WTC11 (cell line): ENCODE measurements at regions not wholly inside any gene's neighbourhood (a gene's known extent, or its start where the extent isn't known, plus 50 kb on each side); places are given as distances from the start of the nearest gene placed in this dataset.

Experiments
- ATAC-seq: fragments of 200-7000 bp; cut with Tn5 transposase; 2 replicates; pipeline ENCODE4 v1.10.0; 2021; ENCODE audit warnings: mild to moderate bottlenecking, moderate library complexity
- CTCF ChIA-PET: fragments of 300-600 bp; sonication (Branson Sonifier 250); formaldehyde crosslinking; loops from one replicate; lab custom pipeline; 2021; ENCODE audit warnings: antibody characterized with exemption; lab: Charles Lee
- POLR2A ChIA-PET: fragments of 350-600 bp; sonication (Branson Sonifier 250); formaldehyde crosslinking; loops from one replicate; lab custom pipeline; 2021; ENCODE audit warnings: antibody characterized with exemption; lab: Charles Lee
- DNase-seq: peaks from one replicate; pipeline ENCODE4 v3.0.0; 2021; ENCODE audit warnings: low spot score
- H3K27ac Mint-ChIP-seq: 2 replicates; pipeline ENCODE4 v1.8.0; 2021; ENCODE audit warnings: mixed read lengths
- H3K27me3 Mint-ChIP-seq: 2 replicates; pipeline ENCODE4 v1.8.0; 2021; ENCODE audit warnings: low read depth, mild to moderate bottlenecking, moderate library complexity, mixed read lengths
- H3K36me3 Mint-ChIP-seq: 2 replicates; pipeline ENCODE4 v1.8.0; 2021; ENCODE audit warnings: mixed read lengths
- H3K4me1 Mint-ChIP-seq: 2 replicates; pipeline ENCODE4 v1.8.0; 2022; ENCODE audit warnings: mixed read lengths
- H3K4me3 Mint-ChIP-seq: 2 replicates; pipeline ENCODE4 v1.8.0; 2021; ENCODE audit warnings: mild to moderate bottlenecking, moderate library complexity, mixed read lengths
- H3K9me3 Mint-ChIP-seq: 2 replicates; pipeline ENCODE4 v1.8.0; 2021; ENCODE audit warnings: mixed read lengths
- ESRRA ChIP-seq: sonication (generic); formaldehyde crosslinking; IDR thresholded peaks from 2 replicates; pipeline ENCODE4 v1.8.1; 2022; ENCODE audit warnings: mild to moderate bottlenecking, missing genetic modification reagents, borderline replicate concordance
- ETV6 ChIP-seq: sonication (generic); formaldehyde crosslinking; IDR thresholded peaks from 2 replicates; pipeline ENCODE4 v1.8.1; 2022; ENCODE audit warnings: mild to moderate bottlenecking, missing genetic modification reagents
- GABPB1 ChIP-seq: sonication (generic); formaldehyde crosslinking; IDR thresholded peaks from 2 replicates; pipeline ENCODE4 v1.8.1; 2023; ENCODE audit warnings: mild to moderate bottlenecking, missing genetic modification reagents
- JAZF1 ChIP-seq: fragments of 250-450 bp; sonication (Bioruptor Pico); IDR thresholded peaks from 2 replicates; pipeline ENCODE4 v1.9.0; 2021; ENCODE audit warnings: moderate library complexity, mild to moderate bottlenecking, inconsistent platforms
- NFATC4 ChIP-seq: fragments of 250-450 bp; sonication (Bioruptor Pico); IDR thresholded peaks from 2 replicates; pipeline ENCODE4 v1.9.0; 2021; ENCODE audit warnings: mild to moderate bottlenecking
- NFE2L1 ChIP-seq: sonication (generic); formaldehyde crosslinking; IDR thresholded peaks from 2 replicates; pipeline ENCODE4 v1.8.1; 2023; ENCODE audit warnings: missing genetic modification reagents
- NR2C2 ChIP-seq: sonication (generic); formaldehyde crosslinking; IDR thresholded peaks from 2 replicates; pipeline ENCODE4 v1.8.0; 2022; ENCODE audit warnings: mild to moderate bottlenecking, missing genetic modification reagents
- NR3C1 ChIP-seq: sonication (generic); formaldehyde crosslinking; conservative IDR thresholded peaks from 2 replicates; pipeline ENCODE4 v1.8.1; 2023; ENCODE audit warnings: low read depth, mild to moderate bottlenecking, missing genetic modification reagents
- PRRX2 ChIP-seq: fragments of 250-450 bp; sonication (Bioruptor Pico); IDR thresholded peaks from 2 replicates; pipeline ENCODE4 v1.8.0; 2021; ENCODE audit warnings: mild to moderate bottlenecking
- RELA ChIP-seq: sonication (generic); formaldehyde crosslinking; IDR thresholded peaks from 2 replicates; pipeline ENCODE4 v1.8.1; 2022; ENCODE audit warnings: missing genetic modification reagents, mild to moderate bottlenecking, borderline replicate concordance
- SP1 ChIP-seq: sonication (generic); formaldehyde crosslinking; conservative IDR thresholded peaks from 2 replicates; pipeline ENCODE4 v1.8.1; 2022; ENCODE audit warnings: missing genetic modification reagents
- TEAD1 ChIP-seq: sonication (generic); formaldehyde crosslinking; IDR thresholded peaks from 2 replicates; pipeline ENCODE4 v1.8.0; 2022; ENCODE audit warnings: mild to moderate bottlenecking, missing genetic modification reagents
- ZNF263 ChIP-seq: sonication (generic); formaldehyde crosslinking; IDR thresholded peaks from 2 replicates; pipeline ENCODE4 v1.8.1; 2022; ENCODE audit warnings: low read depth, mild to moderate bottlenecking, moderate library complexity, missing genetic modification reagents
- ZNF416 ChIP-seq: fragments of 250-450 bp; sonication (Bioruptor Pico); IDR thresholded peaks from 2 replicates; pipeline ENCODE4 v1.9.0; 2021; ENCODE audit warnings: mild to moderate bottlenecking, inconsistent platforms
- TF ChIP-seq, protein P1 (sequence below): sonication (generic); formaldehyde crosslinking; IDR thresholded peaks from 2 replicates; pipeline ENCODE4 v1.8.1; 2023; ENCODE audit warnings: mild to moderate bottlenecking, missing genetic modification reagents, borderline replicate concordance
- TF ChIP-seq, protein P2 (sequence below): sonication (generic); formaldehyde crosslinking; conservative IDR thresholded peaks from 2 replicates; pipeline ENCODE4 v1.8.1; 2022; ENCODE audit warnings: mild to moderate bottlenecking, missing genetic modification reagents
- TF ChIP-seq, protein P3 (sequence below): fragments of 200-600 bp; IDR thresholded peaks from 2 replicates; pipeline ENCODE4 v1.8.0; 2022; ENCODE audit warnings: antibody characterized with exemption
- TF ChIP-seq, protein P4 (sequence below): fragments of 250-450 bp; sonication (Bioruptor Pico); IDR thresholded peaks from 2 replicates; pipeline ENCODE4 v1.9.0; 2021; ENCODE audit warnings: mild to moderate bottlenecking
- TF ChIP-seq, protein P5 (sequence below): sonication (generic); formaldehyde crosslinking; IDR thresholded peaks from 2 replicates; pipeline ENCODE4 v1.8.1; 2022; ENCODE audit warnings: missing genetic modification reagents, borderline replicate concordance
- TF ChIP-seq, protein P6 (sequence below): sonication (generic); formaldehyde crosslinking; IDR thresholded peaks from 2 replicates; pipeline ENCODE4 v1.8.1; 2022; ENCODE audit warnings: mild to moderate bottlenecking, moderate library complexity, missing genetic modification reagents

DNA sequence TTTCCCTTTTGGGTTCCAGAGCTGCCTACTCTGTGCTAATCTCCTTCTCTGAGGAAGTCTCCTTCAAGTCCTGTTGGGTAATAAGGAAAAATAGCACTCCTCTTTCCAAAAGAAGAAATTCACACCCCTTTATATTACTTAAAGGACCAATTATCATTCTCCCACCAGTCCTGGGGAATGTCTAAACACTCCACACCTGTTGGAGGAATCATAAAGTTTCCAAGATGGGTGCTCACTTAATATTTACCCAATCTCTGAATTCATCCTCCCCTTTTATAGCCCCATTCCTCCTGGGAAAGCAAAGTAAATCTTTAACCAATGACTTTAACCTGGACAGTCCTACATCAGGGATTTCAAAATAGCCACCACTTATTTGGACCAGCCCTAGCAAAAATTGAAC, 873.1 kb downstream of the KCNT2 start (continued):
- TF ChIP-seq, protein P1, sequence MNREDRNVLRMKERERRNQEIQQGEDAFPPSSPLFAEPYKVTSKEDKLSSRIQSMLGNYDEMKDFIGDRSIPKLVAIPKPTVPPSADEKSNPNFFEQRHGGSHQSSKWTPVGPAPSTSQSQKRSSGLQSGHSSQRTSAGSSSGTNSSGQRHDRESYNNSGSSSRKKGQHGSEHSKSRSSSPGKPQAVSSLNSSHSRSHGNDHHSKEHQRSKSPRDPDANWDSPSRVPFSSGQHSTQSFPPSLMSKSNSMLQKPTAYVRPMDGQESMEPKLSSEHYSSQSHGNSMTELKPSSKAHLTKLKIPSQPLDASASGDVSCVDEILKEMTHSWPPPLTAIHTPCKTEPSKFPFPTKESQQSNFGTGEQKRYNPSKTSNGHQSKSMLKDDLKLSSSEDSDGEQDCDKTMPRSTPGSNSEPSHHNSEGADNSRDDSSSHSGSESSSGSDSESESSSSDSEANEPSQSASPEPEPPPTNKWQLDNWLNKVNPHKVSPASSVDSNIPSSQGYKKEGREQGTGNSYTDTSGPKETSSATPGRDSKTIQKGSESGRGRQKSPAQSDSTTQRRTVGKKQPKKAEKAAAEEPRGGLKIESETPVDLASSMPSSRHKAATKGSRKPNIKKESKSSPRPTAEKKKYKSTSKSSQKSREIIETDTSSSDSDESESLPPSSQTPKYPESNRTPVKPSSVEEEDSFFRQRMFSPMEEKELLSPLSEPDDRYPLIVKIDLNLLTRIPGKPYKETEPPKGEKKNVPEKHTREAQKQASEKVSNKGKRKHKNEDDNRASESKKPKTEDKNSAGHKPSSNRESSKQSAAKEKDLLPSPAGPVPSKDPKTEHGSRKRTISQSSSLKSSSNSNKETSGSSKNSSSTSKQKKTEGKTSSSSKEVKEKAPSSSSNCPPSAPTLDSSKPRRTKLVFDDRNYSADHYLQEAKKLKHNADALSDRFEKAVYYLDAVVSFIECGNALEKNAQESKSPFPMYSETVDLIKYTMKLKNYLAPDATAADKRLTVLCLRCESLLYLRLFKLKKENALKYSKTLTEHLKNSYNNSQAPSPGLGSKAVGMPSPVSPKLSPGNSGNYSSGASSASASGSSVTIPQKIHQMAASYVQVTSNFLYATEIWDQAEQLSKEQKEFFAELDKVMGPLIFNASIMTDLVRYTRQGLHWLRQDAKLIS (CRISPR knock-in tag), result no peak
- TF ChIP-seq, protein P2, sequence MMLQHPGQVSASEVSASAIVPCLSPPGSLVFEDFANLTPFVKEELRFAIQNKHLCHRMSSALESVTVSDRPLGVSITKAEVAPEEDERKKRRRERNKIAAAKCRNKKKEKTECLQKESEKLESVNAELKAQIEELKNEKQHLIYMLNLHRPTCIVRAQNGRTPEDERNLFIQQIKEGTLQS (CRISPR knock-in tag), result no peak

DNA sequence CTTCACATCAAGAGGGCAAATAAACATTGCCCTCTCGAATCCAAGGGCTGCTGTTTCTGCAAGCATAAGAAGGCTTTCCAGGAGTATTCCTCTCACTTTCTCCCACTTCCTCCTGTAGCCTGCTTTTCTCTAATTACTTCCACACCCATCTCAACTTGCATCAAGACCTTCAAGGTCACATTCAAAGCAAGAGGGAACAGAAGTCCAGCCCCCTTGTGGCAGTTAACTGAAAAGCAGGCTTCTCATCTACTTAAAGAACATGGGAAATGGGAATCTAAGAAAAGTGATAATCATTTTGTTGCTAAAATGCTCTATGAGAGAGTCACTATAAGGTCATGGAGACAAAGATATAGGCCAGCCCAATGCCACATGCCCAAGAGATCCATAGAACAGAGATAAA, 874.4 kb downstream of the KCNT2 start:
- no peak overlapping the region for H3K27ac Mint-ChIP-seq
- peaks cover 38% of the 10 kb centered on the region for H3K9me3 Mint-ChIP-seq
- no peak for TF ChIP-seq NR3C1 (CRISPR knock-in tag)
- TF ChIP-seq GABPB1 (CRISPR knock-in tag), result no peak
- TF ChIP-seq, protein P3, sequence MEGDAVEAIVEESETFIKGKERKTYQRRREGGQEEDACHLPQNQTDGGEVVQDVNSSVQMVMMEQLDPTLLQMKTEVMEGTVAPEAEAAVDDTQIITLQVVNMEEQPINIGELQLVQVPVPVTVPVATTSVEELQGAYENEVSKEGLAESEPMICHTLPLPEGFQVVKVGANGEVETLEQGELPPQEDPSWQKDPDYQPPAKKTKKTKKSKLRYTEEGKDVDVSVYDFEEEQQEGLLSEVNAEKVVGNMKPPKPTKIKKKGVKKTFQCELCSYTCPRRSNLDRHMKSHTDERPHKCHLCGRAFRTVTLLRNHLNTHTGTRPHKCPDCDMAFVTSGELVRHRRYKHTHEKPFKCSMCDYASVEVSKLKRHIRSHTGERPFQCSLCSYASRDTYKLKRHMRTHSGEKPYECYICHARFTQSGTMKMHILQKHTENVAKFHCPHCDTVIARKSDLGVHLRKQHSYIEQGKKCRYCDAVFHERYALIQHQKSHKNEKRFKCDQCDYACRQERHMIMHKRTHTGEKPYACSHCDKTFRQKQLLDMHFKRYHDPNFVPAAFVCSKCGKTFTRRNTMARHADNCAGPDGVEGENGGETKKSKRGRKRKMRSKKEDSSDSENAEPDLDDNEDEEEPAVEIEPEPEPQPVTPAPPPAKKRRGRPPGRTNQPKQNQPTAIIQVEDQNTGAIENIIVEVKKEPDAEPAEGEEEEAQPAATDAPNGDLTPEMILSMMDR, result peak; percentile 54
- no peaks in the 10 kb centered on the region for H3K27me3 Mint-ChIP-seq
- ATAC-seq, result peak; percentile 82
- CTCF ChIA-PET, result no interaction called here
- no peak overlapping the region for H3K4me3 Mint-ChIP-seq
- peaks cover 11% of the 10 kb centered on the region for H3K4me1 Mint-ChIP-seq
- POLR2A ChIA-PET, result no interaction called here
- DNase-seq, result peak; percentile 28
- peaks cover 7% of the 10 kb centered on the region for H3K36me3 Mint-ChIP-seq

DNA sequence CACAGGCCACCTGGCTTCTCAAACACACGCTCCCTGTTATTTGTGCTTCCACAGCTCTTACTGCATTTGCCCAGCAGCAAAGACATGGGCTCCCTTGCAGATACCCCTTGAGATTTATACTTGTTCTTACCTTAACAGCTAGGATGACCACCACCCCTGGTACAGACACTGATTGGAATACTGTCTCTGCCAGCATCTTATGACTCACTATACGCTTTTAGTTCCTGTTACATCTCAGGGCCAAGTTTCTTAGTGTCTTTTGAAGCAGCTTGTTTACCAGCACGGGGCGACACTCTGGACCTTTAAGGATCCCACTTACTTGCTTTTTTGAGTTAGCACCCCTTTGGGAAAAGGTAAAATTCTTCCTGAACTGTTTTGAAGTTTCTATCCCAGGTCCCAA, 874.8 kb downstream of the KCNT2 start:
- ChIA-PET POLR2A (no interaction called here), CTCF (no interaction called here)
- Mint-ChIP-seq H3K27ac (no peak overlapping the region), H3K4me1 (peaks cover 7% of the 10 kb centered on the region), H3K9me3 (peaks cover 38% of the 10 kb centered on the region), H3K36me3 (peaks cover 7% of the 10 kb centered on the region), H3K27me3 (no peaks in the 10 kb centered on the region), H3K4me3 (no peak overlapping the region)
- ATAC-seq, result no peak
- no peak for DNase-seq
- TF ChIP-seq ESRRA (CRISPR knock-in tag) (no peak), TEAD1 (no peak)

DNA sequence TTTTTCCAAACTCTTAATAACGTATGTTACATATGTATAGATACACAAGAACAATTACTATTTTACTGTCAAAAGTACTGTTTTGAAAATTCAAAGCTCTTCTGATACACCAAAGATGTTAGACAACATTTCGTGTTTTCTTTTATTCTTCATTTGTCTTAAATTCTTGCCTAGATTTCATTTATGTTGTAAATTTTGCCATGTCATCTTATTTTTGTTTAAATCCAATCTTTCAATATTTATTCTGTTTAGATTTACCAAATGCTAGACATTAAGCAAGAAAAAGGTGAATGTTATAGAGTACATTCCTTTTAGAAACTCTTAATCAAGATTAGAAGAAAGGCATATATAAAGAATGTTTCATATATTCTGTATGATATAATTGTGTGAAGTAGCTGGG, 876.9 kb downstream of the KCNT2 start:
- POLR2A ChIA-PET, result no interaction called here
- H3K27me3 Mint-ChIP-seq, result no peaks in the 10 kb centered on the region
- peaks cover 7% of the 10 kb centered on the region for H3K36me3 Mint-ChIP-seq
- CTCF ChIA-PET, result no interaction called here
- DNase-seq, result no peak
- H3K4me1 Mint-ChIP-seq, result peaks cover 5% of the 10 kb centered on the region
- no peak for ATAC-seq
- no peak overlapping the region for H3K27ac Mint-ChIP-seq
- H3K4me3 Mint-ChIP-seq, result no peak overlapping the region
- H3K9me3 Mint-ChIP-seq, result peaks cover 38% of the 10 kb centered on the region
- TF ChIP-seq NR2C2 (no peak), ESRRA (CRISPR knock-in tag) (no peak), NFATC4 (no peak), RELA (CRISPR knock-in tag) (no peak), JAZF1 (no peak), PRRX2 (no peak), ZNF416 (CRISPR knock-in tag) (no peak), ZNF263 (CRISPR knock-in tag) (no peak), NFE2L1 (CRISPR knock-in tag) (no peak), ETV6 (CRISPR knock-in tag) (no peak), SP1 (no peak)
- TF ChIP-seq, protein P4, sequence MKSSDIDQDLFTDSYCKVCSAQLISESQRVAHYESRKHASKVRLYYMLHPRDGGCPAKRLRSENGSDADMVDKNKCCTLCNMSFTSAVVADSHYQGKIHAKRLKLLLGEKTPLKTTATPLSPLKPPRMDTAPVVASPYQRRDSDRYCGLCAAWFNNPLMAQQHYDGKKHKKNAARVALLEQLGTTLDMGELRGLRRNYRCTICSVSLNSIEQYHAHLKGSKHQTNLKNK (CRISPR knock-in tag), result no peak
- TF ChIP-seq, protein P5, sequence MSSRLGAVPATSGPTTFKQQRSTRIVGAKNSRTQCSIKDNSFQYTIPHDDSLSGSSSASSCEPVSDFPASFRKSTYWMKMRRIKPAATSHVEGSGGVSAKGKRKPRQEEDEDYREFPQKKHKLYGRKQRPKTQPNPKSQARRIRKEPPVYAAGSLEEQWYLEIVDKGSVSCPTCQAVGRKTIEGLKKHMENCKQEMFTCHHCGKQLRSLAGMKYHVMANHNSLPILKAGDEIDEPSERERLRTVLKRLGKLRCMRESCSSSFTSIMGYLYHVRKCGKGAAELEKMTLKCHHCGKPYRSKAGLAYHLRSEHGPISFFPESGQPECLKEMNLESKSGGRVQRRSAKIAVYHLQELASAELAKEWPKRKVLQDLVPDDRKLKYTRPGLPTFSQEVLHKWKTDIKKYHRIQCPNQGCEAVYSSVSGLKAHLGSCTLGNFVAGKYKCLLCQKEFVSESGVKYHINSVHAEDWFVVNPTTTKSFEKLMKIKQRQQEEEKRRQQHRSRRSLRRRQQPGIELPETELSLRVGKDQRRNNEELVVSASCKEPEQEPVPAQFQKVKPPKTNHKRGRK (CRISPR knock-in tag), result no peak
- TF ChIP-seq, protein P2 (CRISPR knock-in tag), result no peak
- TF ChIP-seq, protein P6, sequence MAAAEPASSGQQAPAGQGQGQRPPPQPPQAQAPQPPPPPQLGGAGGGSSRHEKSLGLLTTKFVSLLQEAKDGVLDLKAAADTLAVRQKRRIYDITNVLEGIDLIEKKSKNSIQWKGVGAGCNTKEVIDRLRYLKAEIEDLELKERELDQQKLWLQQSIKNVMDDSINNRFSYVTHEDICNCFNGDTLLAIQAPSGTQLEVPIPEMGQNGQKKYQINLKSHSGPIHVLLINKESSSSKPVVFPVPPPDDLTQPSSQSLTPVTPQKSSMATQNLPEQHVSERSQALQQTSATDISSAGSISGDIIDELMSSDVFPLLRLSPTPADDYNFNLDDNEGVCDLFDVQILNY, result no peak
